ENCODE measurements at regions not wholly inside any gene's neighbourhood (a gene's known extent, or its start where the extent isn't known, plus 50 kb on each side); places are given as distances from the start of the nearest gene placed in this dataset.

DNA sequence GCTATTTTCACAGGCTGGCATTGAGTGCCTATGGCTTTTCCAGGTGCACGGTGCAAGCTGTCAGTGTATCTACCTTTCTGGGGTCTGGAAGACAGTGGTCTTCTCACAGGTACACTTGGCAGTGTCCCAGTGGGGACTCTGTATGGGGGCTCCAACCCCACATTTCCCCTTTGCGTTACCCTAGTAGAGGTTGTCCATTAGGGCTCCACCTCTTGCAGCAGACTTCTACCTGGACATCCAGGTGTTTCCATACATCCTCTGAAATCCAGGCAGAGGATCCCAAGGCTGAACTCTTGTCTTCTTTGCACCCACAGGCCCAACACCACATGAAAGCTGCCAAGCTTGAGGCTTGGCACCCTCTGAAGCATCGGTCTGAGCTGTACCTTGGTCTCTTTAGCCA is 735.7 kb upstream of the INTU start:
- TF ChIP-seq, protein P1, sequence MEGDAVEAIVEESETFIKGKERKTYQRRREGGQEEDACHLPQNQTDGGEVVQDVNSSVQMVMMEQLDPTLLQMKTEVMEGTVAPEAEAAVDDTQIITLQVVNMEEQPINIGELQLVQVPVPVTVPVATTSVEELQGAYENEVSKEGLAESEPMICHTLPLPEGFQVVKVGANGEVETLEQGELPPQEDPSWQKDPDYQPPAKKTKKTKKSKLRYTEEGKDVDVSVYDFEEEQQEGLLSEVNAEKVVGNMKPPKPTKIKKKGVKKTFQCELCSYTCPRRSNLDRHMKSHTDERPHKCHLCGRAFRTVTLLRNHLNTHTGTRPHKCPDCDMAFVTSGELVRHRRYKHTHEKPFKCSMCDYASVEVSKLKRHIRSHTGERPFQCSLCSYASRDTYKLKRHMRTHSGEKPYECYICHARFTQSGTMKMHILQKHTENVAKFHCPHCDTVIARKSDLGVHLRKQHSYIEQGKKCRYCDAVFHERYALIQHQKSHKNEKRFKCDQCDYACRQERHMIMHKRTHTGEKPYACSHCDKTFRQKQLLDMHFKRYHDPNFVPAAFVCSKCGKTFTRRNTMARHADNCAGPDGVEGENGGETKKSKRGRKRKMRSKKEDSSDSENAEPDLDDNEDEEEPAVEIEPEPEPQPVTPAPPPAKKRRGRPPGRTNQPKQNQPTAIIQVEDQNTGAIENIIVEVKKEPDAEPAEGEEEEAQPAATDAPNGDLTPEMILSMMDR (IDR thresholded peaks at IDR 0.05; ENCODE audit: unreplicated experiment in 3 of 3): no peak
- no peak overlapping the region for H3K4me3 Mint-ChIP-seq
- no peaks in the 10 kb centered on the region for H3K36me3 Mint-ChIP-seq (ENCODE audit: low read depth)
- no peaks in the 10 kb centered on the region for H3K27me3 Mint-ChIP-seq (ENCODE audit: low read depth)
- H3K4me1 Mint-ChIP-seq: peaks cover 9% of the 10 kb centered on the region
- peaks cover 15% of the 10 kb centered on the region for H3K9me3 Mint-ChIP-seq
- H3K27ac Mint-ChIP-seq: no peak overlapping the region

DNA sequence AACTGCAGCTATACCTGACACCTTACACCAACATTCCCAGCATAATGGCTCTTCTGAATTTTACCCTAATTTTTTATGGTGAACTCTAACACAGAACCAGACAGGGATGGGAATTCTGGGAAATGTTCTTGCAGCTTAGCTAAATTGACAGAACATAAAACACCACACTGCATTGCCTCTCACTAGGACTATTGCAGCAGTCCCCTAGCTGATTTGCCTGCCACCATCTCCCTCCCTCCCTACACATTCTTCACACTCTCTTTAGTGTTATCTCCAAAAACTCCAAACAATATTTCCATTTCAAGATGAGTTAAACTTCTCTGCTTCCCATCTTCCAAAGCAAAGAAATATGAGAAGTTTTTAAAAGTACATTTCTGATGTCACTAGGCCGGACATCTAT is 733.9 kb upstream of the INTU start:
- Mint-ChIP-seq H3K27me3 (ENCODE audit: low read depth) (no peaks in the 10 kb centered on the region), H3K9me3 (peaks cover 12% of the 10 kb centered on the region), H3K4me1 (peaks cover 9% of the 10 kb centered on the region), H3K36me3 (ENCODE audit: low read depth) (no peaks in the 10 kb centered on the region), H3K4me3 (no peak overlapping the region), H3K27ac (no peak overlapping the region)
- TF ChIP-seq, protein P1 (IDR thresholded peaks at IDR 0.05; ENCODE audit: unreplicated experiment in 3 of 3): no peak

DNA sequence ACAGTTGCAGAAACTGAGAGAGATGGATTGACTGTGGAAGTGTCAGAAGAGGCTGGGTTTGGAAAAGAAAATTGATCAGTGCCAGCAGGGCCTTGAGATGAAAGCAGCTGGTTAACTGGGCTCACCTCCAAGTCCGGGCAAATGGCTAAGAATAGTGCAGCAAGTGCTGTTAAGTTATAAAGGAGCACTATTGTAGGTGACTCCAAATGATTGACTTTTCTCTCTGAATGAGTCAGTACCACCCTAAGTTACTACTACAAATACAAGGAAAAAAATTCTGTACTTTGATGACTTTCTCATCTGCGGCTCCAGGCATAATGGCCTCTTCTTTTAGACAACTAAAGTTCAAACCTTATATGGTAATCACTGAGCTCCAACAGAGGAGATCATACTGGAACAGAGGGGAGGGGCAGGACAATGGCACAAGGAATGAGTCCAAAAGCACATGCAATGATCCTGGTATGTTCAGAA is 733.4 kb upstream of the INTU start:
- H3K4me3 Mint-ChIP-seq: no peak overlapping the region
- no peaks in the 10 kb centered on the region for H3K36me3 Mint-ChIP-seq (ENCODE audit: low read depth)
- no peak overlapping the region for H3K27ac Mint-ChIP-seq
- no peaks in the 10 kb centered on the region for H3K27me3 Mint-ChIP-seq (ENCODE audit: low read depth)
- peaks cover 12% of the 10 kb centered on the region for H3K9me3 Mint-ChIP-seq
- peaks cover 9% of the 10 kb centered on the region for H3K4me1 Mint-ChIP-seq
- TF ChIP-seq, protein P1 (IDR thresholded peaks at IDR 0.05; ENCODE audit: unreplicated experiment in 3 of 3): no peak

DNA sequence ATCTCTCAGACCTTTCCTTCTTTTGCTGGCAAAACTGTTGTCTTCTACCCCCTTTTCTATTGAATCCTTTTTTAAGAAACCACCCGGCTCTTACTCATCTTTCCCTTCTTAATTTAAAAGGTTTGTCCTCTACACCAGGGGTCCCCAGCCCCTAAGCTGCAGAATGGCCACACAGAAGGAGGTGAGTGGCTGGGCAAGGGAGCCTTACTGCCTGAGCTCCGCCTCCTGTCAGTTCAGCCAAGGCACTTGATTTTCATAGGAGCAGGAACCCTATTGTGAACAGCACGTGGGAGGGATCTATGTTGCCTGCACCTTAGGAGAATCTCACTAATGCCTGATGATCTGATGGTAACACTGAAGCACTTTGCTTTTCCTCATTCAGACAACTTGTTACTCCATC is 726.3 kb upstream of the INTU start:
- Mint-ChIP-seq H3K4me1 (no peaks in the 10 kb centered on the region), H3K27me3 (ENCODE audit: low read depth) (no peaks in the 10 kb centered on the region), H3K27ac (no peak overlapping the region), H3K9me3 (peaks cover 2% of the 10 kb centered on the region), H3K36me3 (ENCODE audit: low read depth) (no peaks in the 10 kb centered on the region), H3K4me3 (no peak overlapping the region)
- TF ChIP-seq, protein P1 (IDR thresholded peaks at IDR 0.05; ENCODE audit: unreplicated experiment in 3 of 3): no peak

DNA sequence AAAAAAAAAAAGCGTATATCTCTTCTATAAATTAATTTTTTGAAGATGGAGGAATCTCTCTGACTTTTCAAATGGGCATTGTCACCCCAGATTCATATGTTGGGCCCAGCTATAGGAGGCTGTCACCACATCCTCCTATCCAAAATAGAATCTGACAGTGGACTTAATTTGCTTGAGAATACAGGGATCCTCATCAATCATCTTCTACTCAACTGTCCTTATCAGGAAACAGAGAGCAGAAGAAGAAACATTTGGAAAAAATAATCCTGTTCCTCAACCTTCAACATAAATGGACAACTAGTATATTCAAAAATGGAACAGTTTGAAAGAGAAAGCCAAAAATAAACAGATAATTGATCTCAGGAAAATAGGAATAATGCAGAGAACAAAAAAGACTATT is 725.4 kb upstream of the INTU start:
- H3K36me3 Mint-ChIP-seq (ENCODE audit: low read depth): no peaks in the 10 kb centered on the region
- no peaks in the 10 kb centered on the region for H3K27me3 Mint-ChIP-seq (ENCODE audit: low read depth)
- TF ChIP-seq, protein P1 (IDR thresholded peaks at IDR 0.05; ENCODE audit: unreplicated experiment in 3 of 3): no peak
- H3K9me3 Mint-ChIP-seq: peaks cover 2% of the 10 kb centered on the region
- H3K4me3 Mint-ChIP-seq: no peak overlapping the region
- no peak overlapping the region for H3K27ac Mint-ChIP-seq
- no peaks in the 10 kb centered on the region for H3K4me1 Mint-ChIP-seq

DNA sequence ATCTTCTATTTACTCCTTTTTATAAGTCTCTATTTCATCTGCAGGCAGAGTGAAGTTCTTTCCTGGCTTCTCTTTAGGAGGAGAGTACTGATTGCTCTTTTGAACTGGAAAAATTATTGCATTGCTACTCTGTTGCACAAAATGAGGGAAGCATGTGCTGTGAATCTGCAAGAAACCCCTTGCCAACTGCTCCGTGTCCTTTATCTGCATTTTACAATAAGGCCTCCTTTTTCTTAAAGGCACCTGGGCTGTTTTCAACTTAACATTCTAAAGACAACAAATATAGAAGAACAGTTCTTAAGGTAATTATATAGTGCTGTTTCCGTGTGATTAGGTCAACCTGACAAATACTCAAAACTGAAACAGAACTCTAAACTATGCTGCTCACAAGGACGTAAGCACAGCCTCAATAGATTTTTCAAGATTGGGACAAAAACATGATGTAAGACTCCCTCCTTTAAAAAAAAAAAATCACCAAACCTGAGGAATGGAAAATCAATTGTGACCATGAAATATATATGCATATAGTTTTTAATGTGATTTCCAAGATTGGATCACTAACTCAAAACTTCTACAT is 716.6 kb upstream of the INTU start:
- no peaks in the 10 kb centered on the region for H3K27me3 Mint-ChIP-seq (ENCODE audit: low read depth)
- H3K9me3 Mint-ChIP-seq: peaks cover 13% of the 10 kb centered on the region
- H3K4me3 Mint-ChIP-seq: peak overlapping the region in 1 of 3 experiments; percentile 54
- peak overlapping the region in 2 of 3 experiments; percentile 89 to 94 for H3K27ac Mint-ChIP-seq
- TF ChIP-seq, protein P1 (IDR thresholded peaks at IDR 0.05; ENCODE audit: unreplicated experiment in 3 of 3): no peak
- peaks cover 29% of the 10 kb centered on the region for H3K4me1 Mint-ChIP-seq
- no peaks in the 10 kb centered on the region for H3K36me3 Mint-ChIP-seq (ENCODE audit: low read depth)

Data from nephron (organoid).